DND-41 (cell line): ENCODE measurements at regions not wholly inside any gene's neighbourhood (a gene's known extent, or its start where the extent isn't known, plus 50 kb on each side); places are given as distances from the start of the nearest gene placed in this dataset.

ENCODE experiments used
- ATAC-seq: fragments of 200-7000 bp; cut with Tn5 transposase; 3 replicates; pipeline ENCODE4 v1.9.1; 2021; ENCODE audit warnings: low read depth; ENCODE audit not compliant: insufficient read depth
- DNase-seq: peaks from one replicate; pipeline ENCODE4 v3.0.0-alpha.2; 2020
- H2AFZ ChIP-seq: 2 replicates; pipeline ENCODE4 v1.6.0; 2012; ENCODE audit warnings: low read depth, low read length
- H3K27ac ChIP-seq: 2 replicates; pipeline ENCODE4 v1.5.1; 2012; ENCODE audit warnings: low read length, inconsistent platforms
- H3K27me3 ChIP-seq: fragments of 200-600 bp; sonication (generic); 2 replicates; pipeline ENCODE4 v1.6.0; 2012; ENCODE audit warnings: low read length, mild to moderate bottlenecking, inconsistent platforms; ENCODE audit not compliant: insufficient read depth, poor library complexity
- H3K36me3 ChIP-seq: 2 replicates; pipeline ENCODE4 v1.5.1; 2012; ENCODE audit warnings: low read length, inconsistent platforms; ENCODE audit not compliant: insufficient read depth
- H3K4me1 ChIP-seq: 2 replicates; pipeline ENCODE4 v1.5.1; 2012; ENCODE audit warnings: mild to moderate bottlenecking, low read length; ENCODE audit not compliant: insufficient read depth
- H3K4me2 ChIP-seq: 2 replicates; pipeline ENCODE4 v1.6.0; 2012; ENCODE audit warnings: mild to moderate bottlenecking, moderate library complexity, low read length, inconsistent platforms; ENCODE audit not compliant: insufficient read depth
- H3K4me3 ChIP-seq, 2 experiments: fragments of 200-600 bp in 1 of 2; shearing (Covaris generic) in 1 of 2; 2 replicates each; pipeline ENCODE4 v1.5.1; 2012 to 2016; ENCODE audit warnings: inconsistent platforms in 2 of 2, low read length in 2 of 2, mild to moderate bottlenecking in 2 of 2, low read depth in 1 of 2, moderate library complexity in 1 of 2
- H3K79me2 ChIP-seq: 2 replicates; pipeline ENCODE4 v1.6.0; 2012; ENCODE audit warnings: low read length, inconsistent platforms; ENCODE audit not compliant: insufficient read depth
- H3K9ac ChIP-seq: 2 replicates; pipeline ENCODE4 v1.6.0; 2012; ENCODE audit warnings: low read depth, mild to moderate bottlenecking, inconsistent platforms, low read length, moderate library complexity
- H3K9me3 ChIP-seq: 2 replicates; pipeline ENCODE4 v1.5.1; 2012; ENCODE audit warnings: low read length, moderate library complexity, mild to moderate bottlenecking, inconsistent platforms; ENCODE audit not compliant: insufficient read depth, severe bottlenecking
- H4K20me1 ChIP-seq: 2 replicates; pipeline ENCODE4 v1.6.0; 2012; ENCODE audit warnings: low read length; ENCODE audit not compliant: insufficient read depth
- EZH2 ChIP-seq: IDR thresholded peaks from 3 replicates; pipeline ENCODE4 v1.6.1; 2012; ENCODE audit warnings: borderline replicate concordance, low read depth, mild to moderate bottlenecking, moderate library complexity, low read length, inconsistent platforms; ENCODE audit not compliant: severe bottlenecking
- TF ChIP-seq, protein P1 (sequence below): IDR thresholded peaks from 2 replicates; pipeline ENCODE4 v1.5.1; 2012; ENCODE audit warnings: borderline replicate concordance, low read length, moderate library complexity, mild to moderate bottlenecking; ENCODE audit not compliant: poor library complexity, severe bottlenecking; ENCODE audit errors: extremely low read depth

DNA sequence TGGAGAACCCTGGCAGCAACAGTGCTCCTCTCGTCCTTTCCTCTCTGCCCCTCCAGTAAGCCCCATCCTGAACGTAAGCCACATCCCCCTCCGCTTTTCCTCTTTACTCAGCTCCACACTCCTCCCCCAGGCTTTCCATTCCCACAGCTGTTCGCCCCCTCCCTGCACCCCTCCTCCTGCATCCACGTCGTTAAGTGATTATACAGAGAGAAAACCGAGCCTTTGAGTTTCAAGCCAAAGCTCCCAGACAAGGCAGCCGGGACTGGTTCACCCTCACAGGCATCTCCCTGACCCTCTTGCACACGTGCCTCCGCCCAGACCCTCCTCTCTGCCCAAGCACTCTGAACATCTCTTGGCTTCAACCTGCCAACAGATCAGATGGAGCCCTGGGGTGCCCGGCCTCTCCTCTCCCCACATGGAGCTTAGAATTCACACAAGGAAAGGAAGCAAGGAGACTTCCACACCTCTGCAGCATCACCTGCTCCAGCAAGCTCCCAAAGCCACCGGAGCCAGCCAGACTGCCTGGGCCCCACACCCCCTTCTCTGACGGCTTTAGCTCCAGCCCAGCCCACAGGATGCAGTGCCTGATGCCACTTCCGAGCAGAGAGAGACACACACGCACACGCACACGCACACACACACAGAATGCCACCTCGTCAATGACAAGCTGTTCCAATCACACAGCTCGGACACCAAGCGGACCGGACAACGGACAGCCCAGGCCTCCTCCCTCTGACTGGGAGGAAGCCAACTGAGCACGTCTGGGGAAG lies 99.9 kb upstream of the CCL2 start:
- Histone ChIP-seq H3K4me3 (no peak overlapping the region), H4K20me1 (no peaks in the 10 kb centered on the region; the same call in 1 of the 2 replicates), H3K36me3 (no peaks in the 10 kb centered on the region), H2AFZ (no peak overlapping the region), H3K9ac (no peak overlapping the region), H3K79me2 (no peaks in the 10 kb centered on the region), H3K27me3 (peaks cover 13% of the 10 kb centered on the region), H3K4me2 (peak overlapping the region; percentile 34), H3K27ac (no peak overlapping the region), H3K4me1 (peaks cover 9% of the 10 kb centered on the region), H3K9me3 (no peaks in the 10 kb centered on the region)
- peak; percentile 52 for DNase-seq
- no peak for TF ChIP-seq EZH2
- TF ChIP-seq, protein P1, sequence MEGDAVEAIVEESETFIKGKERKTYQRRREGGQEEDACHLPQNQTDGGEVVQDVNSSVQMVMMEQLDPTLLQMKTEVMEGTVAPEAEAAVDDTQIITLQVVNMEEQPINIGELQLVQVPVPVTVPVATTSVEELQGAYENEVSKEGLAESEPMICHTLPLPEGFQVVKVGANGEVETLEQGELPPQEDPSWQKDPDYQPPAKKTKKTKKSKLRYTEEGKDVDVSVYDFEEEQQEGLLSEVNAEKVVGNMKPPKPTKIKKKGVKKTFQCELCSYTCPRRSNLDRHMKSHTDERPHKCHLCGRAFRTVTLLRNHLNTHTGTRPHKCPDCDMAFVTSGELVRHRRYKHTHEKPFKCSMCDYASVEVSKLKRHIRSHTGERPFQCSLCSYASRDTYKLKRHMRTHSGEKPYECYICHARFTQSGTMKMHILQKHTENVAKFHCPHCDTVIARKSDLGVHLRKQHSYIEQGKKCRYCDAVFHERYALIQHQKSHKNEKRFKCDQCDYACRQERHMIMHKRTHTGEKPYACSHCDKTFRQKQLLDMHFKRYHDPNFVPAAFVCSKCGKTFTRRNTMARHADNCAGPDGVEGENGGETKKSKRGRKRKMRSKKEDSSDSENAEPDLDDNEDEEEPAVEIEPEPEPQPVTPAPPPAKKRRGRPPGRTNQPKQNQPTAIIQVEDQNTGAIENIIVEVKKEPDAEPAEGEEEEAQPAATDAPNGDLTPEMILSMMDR, result no peak
- peak; percentile 81 for ATAC-seq

DNA sequence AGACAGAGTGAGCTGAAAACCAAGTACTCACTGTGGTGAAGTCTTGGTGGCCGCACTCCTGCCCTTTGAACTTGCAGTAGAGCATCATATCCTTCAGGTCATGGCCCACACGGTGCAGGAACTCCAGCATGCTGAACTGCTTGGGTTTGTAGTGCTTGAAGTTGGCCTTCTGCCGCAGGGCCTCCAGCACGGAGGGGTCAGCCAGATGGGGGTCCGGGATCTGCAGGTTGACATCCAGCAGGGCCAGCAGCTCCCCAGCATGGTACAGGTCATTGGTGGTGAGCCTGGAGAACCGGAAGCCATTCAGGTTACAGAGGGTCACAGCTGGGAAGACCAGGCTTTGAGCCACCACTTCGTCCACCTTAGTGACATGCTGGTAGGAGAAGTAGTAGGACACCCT lies 99.1 kb upstream of the CCL2 start:
- Histone ChIP-seq H3K27me3 (peaks cover 13% of the 10 kb centered on the region), H3K36me3 (no peaks in the 10 kb centered on the region), H3K4me2 (peak overlapping the region; percentile 34), H3K9ac (no peak overlapping the region), H3K4me3 (no peak overlapping the region), H4K20me1 (no peaks in the 10 kb centered on the region; the same call in 1 of the 2 replicates), H2AFZ (no peak overlapping the region), H3K27ac (no peak overlapping the region), H3K9me3 (no peaks in the 10 kb centered on the region), H3K4me1 (peaks cover 9% of the 10 kb centered on the region), H3K79me2 (no peaks in the 10 kb centered on the region)
- ATAC-seq, result no peak
- DNase-seq, result no peak
- TF ChIP-seq EZH2, result no peak
- TF ChIP-seq, protein P1, result no peak

DNA sequence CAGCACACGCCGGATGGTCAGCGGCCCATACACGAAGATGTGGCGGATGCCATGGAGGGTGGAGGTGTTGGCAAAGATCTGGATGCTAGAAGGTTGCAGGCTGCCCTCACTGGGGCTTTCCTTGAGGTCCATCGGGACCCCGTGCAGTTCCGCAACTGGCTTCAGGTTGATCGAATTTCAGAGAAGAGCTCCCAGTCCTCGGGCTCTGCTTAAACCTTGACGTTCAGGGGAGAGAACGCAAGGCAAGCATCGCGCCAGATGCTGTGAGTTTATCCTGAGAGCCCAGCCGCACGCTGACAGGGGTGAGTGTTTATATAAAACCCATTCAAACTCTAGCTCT lies 98.7 kb upstream of the CCL2 start:
- Histone ChIP-seq H4K20me1 (no peaks in the 10 kb centered on the region; the same call in 1 of the 2 replicates), H3K9ac (no peak overlapping the region), H3K9me3 (no peaks in the 10 kb centered on the region), H3K4me1 (peaks cover 9% of the 10 kb centered on the region), H3K4me3 (no peak overlapping the region), H3K36me3 (no peaks in the 10 kb centered on the region), H3K79me2 (no peaks in the 10 kb centered on the region), H3K27ac (no peak overlapping the region), H3K27me3 (peaks cover 13% of the 10 kb centered on the region), H3K4me2 (no peak overlapping the region), H2AFZ (no peak overlapping the region)
- ATAC-seq, result no peak
- DNase-seq, result no peak
- no peak for TF ChIP-seq EZH2
- TF ChIP-seq, protein P1, result no peak
